ENCODE measurements at regions not wholly inside any gene's neighbourhood (a gene's known extent, or its start where the extent isn't known, plus 50 kb on each side); places are given as distances from the start of the nearest gene placed in this dataset.

GRCh38 chr1:30382496-30382895 is 340.9 kb downstream of the MATN1 start:
- no peak for DNase-seq
- no peaks in the 10 kb centered on the region for H3K9me3 ChIP-seq (ENCODE audit: control insufficient read depth in 4 of 4, insufficient read depth in 3 of 4, low read length in 3 of 4)
- WGBS, 2 donors: 71 to 79% methylated on average over 2 of the region's 2 CpGs

GRCh38 chr1:30381671-30382365 is 341.6 kb downstream of the MATN1 start:
- 65 to 87% methylated on average over 7 of the region's 7 CpGs for WGBS, 2 donors
- no peak for TF ChIP-seq CTCF (IDR thresholded peaks at IDR 0.05; ENCODE audit: control extremely low read depth, extremely low read depth)
- H3K9me3 ChIP-seq (ENCODE audit: control insufficient read depth in 4 of 4, insufficient read depth in 3 of 4, low read length in 3 of 4): no peaks in the 10 kb centered on the region
- no peaks in the 10 kb centered on the region for H3K27me3 ChIP-seq (ENCODE audit: control insufficient read depth in 3 of 3, insufficient read depth in 3 of 3, low read length in 2 of 3)
- peaks cover 0 to 18% (median 3%) of the 10 kb centered on the region in 5 donors for H3K4me1 ChIP-seq (ENCODE audit: control insufficient read depth in 5 of 5, insufficient read depth in 5 of 5, low read length in 5 of 5)
- no peak overlapping the region for H3K9ac ChIP-seq (ENCODE audit: insufficient read depth in 1 of 2, low read length in 2 of 2)
- H3K4me3 ChIP-seq: no peak overlapping the region
- H3K36me3 ChIP-seq (ENCODE audit: control insufficient read depth in 4 of 4, insufficient read depth in 4 of 4, low read length in 4 of 4): no peaks in the 10 kb centered on the region
- DNase-seq (no peak), ATAC-seq (ENCODE audit: insufficient read depth, low FRiP score) (no peak)
- no peak overlapping the region for H3K27ac ChIP-seq (ENCODE audit: low read depth in 1 of 2, low read length in 1 of 2)

More at GRCh38 chr1:30382496-30382895, 340.9 kb downstream of the MATN1 start:
- no peak for ATAC-seq (ENCODE audit: insufficient read depth, low FRiP score)
- no peak overlapping the region for H3K4me3 ChIP-seq
- no peak overlapping the region for H3K9ac ChIP-seq (ENCODE audit: insufficient read depth in 1 of 2, low read length in 2 of 2)
- peaks cover 0 to 18% (median 3%) of the 10 kb centered on the region in 5 donors for H3K4me1 ChIP-seq (ENCODE audit: control insufficient read depth in 5 of 5, insufficient read depth in 5 of 5, low read length in 5 of 5)
- no peak overlapping the region for H3K27ac ChIP-seq (ENCODE audit: low read depth in 1 of 2, low read length in 1 of 2)
- H3K27me3 ChIP-seq (ENCODE audit: control insufficient read depth in 3 of 3, insufficient read depth in 3 of 3, low read length in 2 of 3): no peaks in the 10 kb centered on the region
- no peaks in the 10 kb centered on the region for H3K36me3 ChIP-seq (ENCODE audit: control insufficient read depth in 4 of 4, insufficient read depth in 4 of 4, low read length in 4 of 4)
- no peak for TF ChIP-seq CTCF (IDR thresholded peaks at IDR 0.05; ENCODE audit: control extremely low read depth, extremely low read depth)

- TF ChIP-seq CTCF (IDR thresholded peaks at IDR 0.05; ENCODE audit: control extremely low read depth, extremely low read depth): no peak
- no peak overlapping the region for H3K9ac ChIP-seq (ENCODE audit: insufficient read depth in 1 of 2, low read length in 2 of 2)
- H3K36me3 ChIP-seq (ENCODE audit: control insufficient read depth in 4 of 4, insufficient read depth in 4 of 4, low read length in 4 of 4): no peaks in the 10 kb centered on the region
- ATAC-seq (ENCODE audit: insufficient read depth, low FRiP score): no peak
- 71 to 84% methylated on average over 5 of the region's 5 CpGs for WGBS, 2 donors
- peaks cover 0 to 18% (median 3%) of the 10 kb centered on the region in 5 donors for H3K4me1 ChIP-seq (ENCODE audit: control insufficient read depth in 5 of 5, insufficient read depth in 5 of 5, low read length in 5 of 5)
- H3K27ac ChIP-seq (ENCODE audit: low read depth in 1 of 2, low read length in 1 of 2): no peak overlapping the region
- no peaks in the 10 kb centered on the region for H3K9me3 ChIP-seq (ENCODE audit: control insufficient read depth in 4 of 4, insufficient read depth in 3 of 4, low read length in 3 of 4)
- DNase-seq: no peak
- no peaks in the 10 kb centered on the region for H3K27me3 ChIP-seq (ENCODE audit: control insufficient read depth in 3 of 3, insufficient read depth in 3 of 3, low read length in 2 of 3)
- H3K4me3 ChIP-seq: no peak overlapping the region
Observed at GRCh38 chr1:30381266-30381665, 342.1 kb downstream of the MATN1 start.

- no peak overlapping the region for H3K9ac ChIP-seq (ENCODE audit: insufficient read depth in 1 of 2, low read length in 2 of 2)
- no peaks in the 10 kb centered on the region for H3K36me3 ChIP-seq (ENCODE audit: control insufficient read depth in 4 of 4, insufficient read depth in 4 of 4, low read length in 4 of 4)
- ATAC-seq (ENCODE audit: insufficient read depth, low FRiP score): no peak
- H3K9me3 ChIP-seq (ENCODE audit: control insufficient read depth in 4 of 4, insufficient read depth in 3 of 4, low read length in 3 of 4): no peaks in the 10 kb centered on the region
- no peaks in the 10 kb centered on the region for H3K27me3 ChIP-seq (ENCODE audit: control insufficient read depth in 3 of 3, insufficient read depth in 3 of 3, low read length in 2 of 3)
- H3K27ac ChIP-seq (ENCODE audit: low read depth in 1 of 2, low read length in 1 of 2): no peak overlapping the region
- DNase-seq: no peak
- H3K4me3 ChIP-seq: no peak overlapping the region
- TF ChIP-seq CTCF (IDR thresholded peaks at IDR 0.05; ENCODE audit: control extremely low read depth, extremely low read depth): no peak
- 0 to 1% methylated on average over 3 of the region's 3 CpGs for WGBS, 2 donors
- H3K4me1 ChIP-seq (ENCODE audit: control insufficient read depth in 5 of 5, insufficient read depth in 5 of 5, low read length in 5 of 5): peaks cover 0 to 18% (median 3%) of the 10 kb centered on the region in 5 donors
Observed at GRCh38 chr1:30380625-30380984, 342.8 kb downstream of the MATN1 start.
